HCEC 1CT (cell line): ENCODE measurements at regions not wholly inside any gene's neighbourhood (a gene's known extent, or its start where the extent isn't known, plus 50 kb on each side); places are given as distances from the start of the nearest gene placed in this dataset.

Experiments used
- DNase-seq: peaks from one replicate; pipeline ENCODE4 v3.0.0-alpha.2; 2017

DNA sequence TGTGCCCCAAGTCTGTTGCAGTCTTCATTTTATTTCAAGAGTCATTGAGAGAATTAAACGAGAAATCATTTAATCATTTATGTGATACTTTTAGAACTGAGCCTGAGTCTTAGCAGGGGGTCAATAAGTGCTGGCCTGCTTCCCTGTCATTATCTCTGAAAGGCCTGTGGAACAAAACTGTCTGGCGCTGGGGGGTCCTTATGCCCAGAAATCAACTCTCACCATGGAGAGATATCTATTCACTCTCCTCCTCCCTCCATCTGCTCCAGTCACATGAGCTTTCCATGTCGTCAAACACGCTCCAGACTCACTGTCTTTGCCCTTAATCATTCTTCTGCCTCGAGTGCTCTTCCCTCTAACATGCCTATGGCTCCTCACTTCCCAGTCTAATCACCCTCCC, 136.8 kb downstream of the ESM1 start:
- no peak for DNase-seq

DNA sequence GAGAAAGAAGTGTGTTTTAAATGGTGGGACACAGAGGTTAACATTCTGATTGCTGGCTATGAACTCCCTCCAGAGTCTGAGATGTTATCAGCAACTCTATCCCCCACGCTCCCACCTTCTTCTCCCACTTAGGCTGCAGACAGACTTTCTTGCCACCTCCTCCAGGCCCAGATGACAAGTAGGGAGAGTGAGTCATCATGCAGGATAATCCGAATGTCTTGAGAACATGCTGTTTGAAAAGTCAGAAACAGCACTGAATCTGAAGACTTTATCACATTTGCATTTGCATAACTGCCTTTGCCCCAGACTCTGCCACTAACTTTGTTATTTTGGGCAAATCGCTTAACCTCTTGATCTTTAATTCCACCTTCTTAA, 139.8 kb downstream of the ESM1 start:
- DNase-seq = peak; percentile 72

DNA sequence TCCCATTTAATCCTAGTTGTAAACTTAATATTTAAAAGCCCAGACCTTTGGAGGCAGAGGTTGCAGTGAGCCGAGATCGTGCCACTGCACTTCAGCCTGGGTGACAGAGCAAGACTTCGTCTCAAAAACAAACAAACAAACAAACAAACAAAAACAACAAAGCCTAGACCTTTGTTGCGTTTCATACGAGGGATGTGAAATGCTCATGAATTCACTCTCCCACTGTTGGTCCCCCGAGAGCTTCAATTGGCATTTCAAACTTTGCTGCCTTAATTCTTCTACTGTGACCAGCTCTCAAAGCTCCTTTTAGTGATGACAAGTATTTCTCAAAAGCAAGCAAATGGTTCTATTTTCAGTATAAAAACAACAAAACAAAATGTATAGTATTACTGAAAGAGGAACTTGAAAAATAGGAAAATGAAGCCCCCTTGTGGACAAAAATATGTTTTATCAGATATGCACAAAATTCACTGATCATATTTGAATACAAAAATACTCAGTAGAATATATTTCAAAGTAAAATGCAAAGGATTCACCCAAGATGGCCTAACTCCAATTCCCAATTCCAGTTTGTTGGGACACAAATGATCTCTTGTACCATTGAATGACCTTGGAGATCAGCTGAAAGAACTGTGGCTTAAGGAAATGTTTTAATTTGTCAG, 140.4 kb downstream of the ESM1 start:
- peak; percentile 80 for DNase-seq

DNA sequence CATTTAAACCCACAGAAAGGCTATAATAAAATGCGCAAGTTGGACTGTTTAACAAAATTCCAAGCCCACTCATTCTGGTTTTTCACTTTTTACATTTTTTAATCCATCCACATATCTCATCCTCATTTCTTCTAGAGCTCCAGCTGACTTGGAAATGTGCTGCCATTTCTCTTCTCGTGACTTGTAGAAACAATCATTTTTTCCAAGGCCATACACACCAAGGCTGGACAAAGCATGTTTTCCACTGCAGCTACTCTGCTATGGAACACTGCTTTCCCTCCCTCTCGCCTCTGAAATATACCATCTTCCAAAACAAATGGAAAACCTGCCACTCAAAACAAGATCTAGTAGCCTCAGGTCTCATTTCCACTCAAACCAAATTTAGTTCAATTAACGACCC, 141.1 kb downstream of the ESM1 start:
- DNase-seq = no peak

DNA sequence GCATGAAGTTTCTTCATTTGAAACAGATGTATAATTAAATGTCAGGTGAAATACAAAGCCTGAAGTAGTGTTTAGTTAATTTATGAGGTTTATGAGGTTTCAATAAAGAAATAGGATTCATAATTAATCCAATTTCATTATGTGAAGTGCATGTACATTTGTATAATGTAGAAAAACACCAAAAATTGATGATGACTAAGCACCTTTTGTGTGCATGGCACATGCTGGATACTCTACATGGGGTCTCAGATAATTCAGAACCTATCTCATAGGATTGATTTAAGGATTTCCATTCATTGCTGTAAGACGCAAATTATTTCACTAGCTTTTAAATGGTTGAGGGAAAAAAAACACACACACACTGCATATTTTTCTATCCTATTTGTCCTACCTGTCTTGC, 143.9 kb downstream of the ESM1 start:
- DNase-seq = no peak

DNA sequence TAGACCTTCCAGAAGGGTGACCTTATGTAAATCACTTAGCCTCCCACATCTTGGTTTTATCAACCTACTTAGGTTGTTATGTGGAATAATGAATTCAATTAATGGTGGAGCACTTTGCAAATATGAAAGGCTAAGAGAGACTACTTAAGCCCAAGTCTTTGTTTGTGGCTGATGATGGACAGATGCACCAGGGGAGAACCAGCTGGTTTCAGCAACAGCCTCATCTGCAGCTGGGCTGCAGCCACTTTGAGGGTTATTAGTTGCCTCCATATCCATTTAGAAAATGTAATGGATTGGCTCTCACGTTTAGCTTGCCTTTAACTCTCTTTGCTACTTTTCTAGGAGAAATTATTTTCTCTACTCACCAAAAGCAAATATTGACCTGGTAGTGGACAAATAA, 146.6 kb downstream of the ESM1 start:
- DNase-seq = no peak

DNA sequence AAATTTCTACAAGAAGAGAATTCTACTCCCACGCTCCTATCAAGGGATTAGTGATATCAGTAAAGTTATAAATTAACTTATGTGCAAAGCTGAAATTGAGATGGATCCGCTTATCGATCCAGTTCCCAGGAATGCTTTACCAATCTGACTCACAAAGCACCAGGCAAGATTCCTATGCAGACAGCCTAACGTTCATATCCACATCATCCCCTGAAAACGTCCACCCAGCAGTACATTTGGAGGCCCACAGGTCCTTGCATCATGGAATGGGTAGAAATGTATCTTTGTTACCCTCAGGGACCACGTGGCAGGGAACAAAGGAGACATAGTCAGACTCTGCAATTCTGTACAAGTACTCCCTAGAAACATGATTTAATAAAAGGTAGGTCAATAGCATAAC, 147.4 kb downstream of the ESM1 start:
- peak; percentile 38 for DNase-seq

DNA sequence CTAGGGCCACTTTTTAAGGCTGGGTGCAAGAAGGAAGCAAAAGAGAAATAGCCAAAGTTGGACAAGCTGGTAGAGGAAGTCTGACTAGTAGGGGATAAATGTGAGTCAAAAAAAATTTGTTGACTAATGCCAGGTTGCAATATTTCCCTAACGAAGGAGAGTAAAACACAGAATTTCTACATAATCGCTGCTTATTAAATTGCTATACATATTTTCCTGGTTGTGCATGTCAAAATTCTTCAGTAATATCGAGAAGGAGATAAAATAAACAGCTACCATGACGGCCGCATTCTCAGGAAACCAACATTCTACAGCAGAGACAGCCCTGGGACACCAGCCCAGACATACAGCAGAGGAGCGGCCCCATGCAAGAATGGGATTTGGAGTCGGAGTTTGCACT, 148.3 kb downstream of the ESM1 start:
- peak; percentile 93 for DNase-seq

DNA sequence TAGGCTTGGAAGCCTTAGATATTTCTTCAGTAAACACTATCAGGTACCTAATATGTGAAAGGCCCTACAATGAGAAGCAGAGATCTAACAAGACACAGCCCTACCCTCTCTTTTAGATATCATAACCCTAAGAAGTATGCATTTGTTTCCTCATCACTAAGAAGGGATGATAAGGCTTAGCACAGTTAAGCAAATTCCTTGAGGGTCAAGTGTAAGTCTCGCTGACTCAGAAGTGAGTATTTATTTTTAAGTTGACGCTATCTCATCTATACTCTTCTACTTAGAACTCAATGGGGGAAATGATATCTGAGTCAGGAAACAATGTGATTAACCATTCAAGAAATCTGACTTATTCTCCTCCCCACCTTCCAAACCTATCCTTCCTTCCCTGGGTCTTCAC, 149.7 kb downstream of the ESM1 start:
- peak; percentile 95 for DNase-seq

DNA sequence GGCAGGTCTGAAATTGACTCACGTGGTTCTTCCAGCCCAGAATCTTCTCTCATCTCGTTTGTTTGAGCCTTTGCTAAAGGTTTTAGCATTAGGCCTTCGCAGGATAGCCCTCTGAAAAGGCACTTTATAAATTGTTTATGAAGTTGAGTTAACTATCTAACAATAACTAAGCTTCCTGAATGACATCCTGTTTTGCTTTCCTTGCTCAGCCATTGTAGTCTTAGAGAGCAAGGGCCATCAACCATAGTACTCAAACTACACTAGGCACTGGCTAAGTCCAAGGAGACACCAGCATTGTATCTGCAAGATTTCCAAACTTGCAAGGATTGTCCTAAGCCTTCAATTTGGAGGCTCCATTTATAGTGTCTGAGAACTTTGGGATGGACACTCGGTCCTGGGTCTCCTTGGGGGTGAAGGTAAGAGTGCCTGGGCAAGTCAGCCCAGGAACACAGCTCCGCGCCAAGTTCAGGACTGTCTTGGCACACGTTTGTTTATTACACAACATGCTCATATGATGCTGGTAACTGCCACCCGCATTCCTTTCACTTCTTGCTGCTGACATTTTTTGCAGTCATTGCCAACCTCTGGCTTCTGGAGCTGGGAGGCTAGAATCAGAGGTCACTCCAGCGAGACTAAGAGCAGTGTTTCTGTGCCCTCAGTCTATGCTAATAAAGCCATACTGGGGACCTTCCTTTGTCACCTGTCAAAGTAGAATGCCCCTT, 151.1 kb downstream of the ESM1 start:
- no peak for DNase-seq

DNA sequence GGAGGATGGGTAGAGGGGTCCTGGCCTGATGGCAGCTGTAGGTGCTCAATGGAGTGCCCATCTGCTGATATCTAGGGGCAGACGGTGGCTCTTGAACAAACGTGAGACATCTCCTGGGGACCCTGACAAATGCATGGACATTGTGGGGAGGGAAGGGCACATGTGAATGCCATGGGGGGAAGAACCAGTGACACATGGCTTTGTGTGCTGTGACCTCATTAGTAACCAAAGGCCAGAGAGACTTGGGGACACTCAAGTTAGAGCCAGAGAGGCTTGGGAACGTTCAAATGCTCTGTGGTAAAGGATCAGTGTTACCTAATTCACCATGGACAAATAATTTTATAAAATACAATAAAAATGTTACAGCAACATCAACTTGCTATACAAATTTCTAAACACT, 151.8 kb downstream of the ESM1 start:
- DNase-seq = no peak

DNA sequence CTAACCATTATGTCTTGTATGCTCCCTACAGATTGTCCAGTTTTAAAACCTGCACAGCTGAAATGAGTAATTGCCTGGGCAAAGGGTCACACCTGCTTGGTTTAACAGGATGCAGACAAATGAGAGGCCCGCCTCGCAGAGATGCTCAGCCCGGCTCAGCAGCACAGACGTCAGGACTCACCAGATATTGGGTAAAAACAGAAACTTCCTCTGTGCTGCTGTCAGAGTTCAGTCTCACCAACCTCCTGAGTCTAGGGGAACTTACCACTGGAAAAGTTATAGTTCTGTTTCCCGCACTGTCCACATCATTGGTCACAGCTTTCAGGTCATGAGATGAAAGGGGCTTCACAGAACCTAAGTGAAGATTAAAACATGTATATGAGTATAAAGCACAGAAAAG, 152.5 kb downstream of the ESM1 start:
- no peak for DNase-seq

DNA sequence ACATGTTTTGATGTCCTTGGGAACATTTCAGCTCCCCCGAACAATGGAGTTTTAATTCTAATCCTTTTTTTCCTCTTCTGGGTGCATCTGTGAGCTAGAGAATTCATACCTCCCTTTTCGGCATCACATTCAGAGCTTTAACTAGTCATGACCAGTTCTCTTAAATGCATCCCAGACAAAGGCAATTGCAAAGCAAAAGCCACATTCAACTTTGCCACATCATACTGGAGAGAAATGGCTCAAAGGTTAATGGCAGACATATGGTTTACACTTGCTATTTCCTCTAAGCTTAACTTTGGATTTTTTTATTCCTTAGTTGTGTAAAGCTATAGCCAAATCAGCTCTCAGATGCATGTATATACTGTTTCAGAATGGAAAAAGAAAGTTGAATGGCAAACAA, 153.3 kb downstream of the ESM1 start:
- DNase-seq = peak; percentile 46

DNA sequence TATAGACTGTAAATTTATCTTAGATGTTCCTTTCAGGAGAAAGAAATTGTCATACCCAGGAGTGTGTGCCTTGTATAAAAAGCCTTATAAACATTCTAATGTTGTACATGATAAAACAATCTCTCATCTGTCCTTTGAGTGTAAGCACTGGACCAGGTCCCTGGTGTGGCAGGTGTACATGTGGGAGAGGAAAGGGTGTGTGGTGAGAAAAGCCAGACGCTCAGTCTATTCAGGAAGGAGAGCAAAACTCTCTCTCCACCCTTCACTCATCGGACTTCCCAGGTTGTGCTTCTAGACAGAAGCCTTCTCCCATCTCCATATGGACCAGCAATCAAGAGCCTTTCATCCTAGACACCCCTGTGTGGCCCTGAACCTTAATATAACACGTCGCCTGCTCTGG, 154.2 kb downstream of the ESM1 start:
- DNase-seq = no peak

DNA sequence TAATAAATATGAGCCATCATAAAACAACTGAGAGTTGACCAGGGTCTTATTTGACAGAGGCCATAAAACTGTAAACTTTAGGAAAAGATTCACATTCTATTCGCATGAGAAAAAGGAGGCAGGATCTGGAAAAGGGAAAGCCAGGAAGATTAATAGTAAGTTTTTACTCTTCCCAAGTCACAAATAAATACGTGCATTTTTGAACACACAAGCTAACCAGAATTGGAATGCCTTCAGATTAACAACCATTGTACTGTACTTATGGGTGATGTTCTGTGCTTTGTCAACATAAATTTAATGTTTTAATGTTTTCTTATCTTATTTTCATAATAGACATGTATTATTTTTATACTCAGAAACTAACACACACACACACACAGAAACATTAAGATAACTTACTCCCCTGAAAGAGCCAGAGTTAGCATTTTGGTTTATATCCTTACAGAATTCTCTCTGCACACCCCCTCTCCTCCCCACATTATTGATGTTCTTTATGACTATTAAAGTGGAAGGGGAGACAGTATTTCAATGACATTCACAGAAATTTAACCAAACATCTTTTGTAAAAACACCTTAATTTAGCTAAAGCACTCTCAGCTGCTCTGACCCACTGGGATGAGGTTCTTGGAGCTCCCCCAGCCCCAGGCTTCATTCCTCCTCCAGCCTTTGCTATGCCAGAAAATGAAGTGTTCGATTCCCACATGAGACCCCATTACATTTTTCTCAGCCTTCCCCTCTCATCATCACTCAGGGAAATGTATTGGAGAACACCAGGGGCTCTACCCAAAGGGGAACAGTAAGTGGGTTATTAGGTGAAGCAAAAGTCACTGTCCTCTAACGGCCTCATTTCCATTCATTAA, 155.5 kb downstream of the ESM1 start:
- DNase-seq = no peak

DNA sequence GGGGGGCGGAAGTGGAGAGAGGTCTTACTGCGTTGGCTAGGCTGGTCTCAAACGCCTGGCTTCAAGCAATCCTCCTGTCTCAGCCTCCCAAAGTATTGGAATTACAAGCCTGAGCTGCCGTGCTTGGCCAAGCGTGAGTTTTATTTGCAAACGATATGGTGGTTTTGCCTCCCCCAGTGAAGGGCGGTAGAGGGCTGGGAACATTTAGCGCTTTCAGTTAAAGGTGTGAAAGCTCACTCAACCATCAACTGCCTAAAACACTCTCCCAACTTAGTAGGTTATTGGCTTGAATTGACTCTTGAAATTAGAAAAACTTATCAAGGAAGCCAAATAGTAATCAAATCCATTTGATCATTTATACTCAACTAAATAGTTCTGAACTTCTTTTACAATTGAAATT, 156.3 kb downstream of the ESM1 start:
- no peak for DNase-seq

DNA sequence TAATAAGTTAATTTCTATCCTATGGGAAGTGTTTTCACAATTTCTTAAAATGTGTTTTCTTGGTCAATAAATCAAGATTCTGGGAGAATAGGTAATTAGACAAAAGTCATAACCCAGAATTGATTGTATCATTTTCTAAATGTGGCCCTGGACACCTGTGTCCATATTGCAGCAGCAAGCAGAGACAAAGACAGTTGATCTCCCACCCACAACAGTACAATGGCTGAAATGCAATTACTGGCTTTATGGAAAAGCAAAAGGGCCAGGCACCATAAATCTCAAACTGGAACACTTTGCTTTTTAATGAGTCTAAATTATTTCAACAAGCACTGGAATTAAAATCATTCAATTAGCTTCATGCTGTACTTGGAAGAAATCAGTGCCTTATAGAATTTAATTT, 157.2 kb downstream of the ESM1 start:
- DNase-seq = no peak

DNA sequence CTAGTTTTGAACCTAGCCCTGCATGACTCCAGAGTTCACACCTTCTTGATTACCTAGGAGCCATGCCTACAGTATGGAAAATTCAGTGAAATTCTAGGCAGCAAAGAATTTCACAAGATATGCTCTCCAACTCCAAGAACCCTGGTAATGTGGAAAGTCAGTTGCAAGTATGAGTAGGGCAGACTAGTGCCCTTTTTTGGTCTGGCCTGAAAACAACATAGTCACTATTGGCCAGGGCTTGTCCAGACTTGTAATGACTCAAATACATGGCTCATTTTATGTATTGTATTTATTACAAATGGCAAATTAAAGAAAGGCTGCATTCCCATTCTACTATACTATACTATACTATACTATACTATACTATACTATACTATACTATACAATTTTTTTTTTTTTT, 160.4 kb downstream of the ESM1 start:
- peak; percentile 76 for DNase-seq

DNA sequence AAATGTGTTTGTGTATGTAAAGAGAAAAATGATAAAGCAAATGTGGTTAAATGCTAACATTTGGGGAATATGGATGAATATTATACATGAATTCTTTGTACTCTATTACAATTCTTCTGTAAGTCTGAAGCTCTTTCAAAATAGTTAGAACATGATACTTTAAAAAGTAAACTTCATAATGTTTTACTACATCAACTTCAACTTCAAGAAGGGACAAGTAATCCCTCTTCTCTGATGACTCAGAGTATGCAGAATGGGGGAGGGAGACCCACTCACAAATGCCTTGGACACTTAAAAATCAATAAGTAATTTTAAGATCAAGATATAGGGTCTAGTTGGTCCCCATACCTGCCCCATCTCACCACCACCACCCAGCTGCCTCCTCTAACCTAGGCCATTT, 162.4 kb downstream of the ESM1 start:
- DNase-seq = peak; percentile 48

DNA sequence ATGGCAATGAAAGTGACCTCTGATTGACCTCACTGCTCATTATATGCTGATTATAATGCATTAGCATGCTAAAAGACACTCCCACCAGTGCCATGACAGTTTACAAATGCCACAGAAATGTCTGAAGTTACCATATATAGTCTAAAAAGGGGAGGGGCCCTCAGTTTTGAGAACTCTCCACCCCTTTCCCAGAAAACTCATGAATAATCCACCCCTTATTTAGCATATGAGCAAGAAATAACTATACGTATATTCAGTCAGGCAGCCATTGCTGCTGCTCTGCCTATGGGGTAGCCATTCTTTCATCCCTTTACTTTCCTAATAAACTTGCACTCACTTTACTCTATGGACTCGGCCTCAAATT, 163.1 kb downstream of the ESM1 start:
- DNase-seq = no peak

DNA sequence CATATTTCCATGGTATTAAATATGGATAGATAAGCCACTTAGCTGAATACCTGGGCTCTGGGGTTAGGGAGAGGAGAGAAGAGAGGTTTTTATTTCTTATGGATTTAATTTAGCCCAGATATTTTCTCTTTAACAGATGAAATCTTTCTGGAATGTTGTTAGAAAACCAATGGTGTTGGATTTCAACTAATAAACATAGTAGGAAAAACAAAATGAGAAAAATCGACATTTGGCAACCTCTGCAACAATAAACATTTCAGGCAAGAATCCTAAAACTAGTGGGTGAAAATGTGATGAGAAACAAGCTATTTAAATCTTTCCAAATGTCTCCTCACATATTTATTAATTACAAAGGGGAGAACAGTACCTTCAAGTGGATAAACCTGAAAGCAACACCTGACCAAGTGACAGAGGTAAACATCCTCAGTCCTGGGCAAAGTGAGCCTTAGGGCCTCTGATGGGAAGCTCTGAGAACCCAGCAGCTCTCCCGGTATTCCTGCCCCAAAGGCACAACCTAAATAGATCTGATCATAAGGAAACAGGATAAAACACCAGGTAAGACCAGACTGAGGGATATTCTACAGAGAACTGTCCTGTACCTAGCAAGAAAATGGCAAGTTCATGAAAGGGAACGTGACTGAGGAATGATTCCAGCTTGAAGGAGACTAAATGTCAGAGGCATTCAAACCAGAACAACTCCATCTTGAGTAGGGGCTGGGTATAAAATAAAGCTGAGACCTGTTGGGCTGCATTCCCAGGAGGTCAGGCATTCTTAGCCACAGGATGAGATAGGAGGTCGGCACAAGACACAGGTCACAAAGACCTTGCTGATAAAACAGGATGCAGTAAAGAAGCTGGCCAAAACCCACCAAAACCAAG, 163.7 kb downstream of the ESM1 start:
- DNase-seq = no peak

DNA sequence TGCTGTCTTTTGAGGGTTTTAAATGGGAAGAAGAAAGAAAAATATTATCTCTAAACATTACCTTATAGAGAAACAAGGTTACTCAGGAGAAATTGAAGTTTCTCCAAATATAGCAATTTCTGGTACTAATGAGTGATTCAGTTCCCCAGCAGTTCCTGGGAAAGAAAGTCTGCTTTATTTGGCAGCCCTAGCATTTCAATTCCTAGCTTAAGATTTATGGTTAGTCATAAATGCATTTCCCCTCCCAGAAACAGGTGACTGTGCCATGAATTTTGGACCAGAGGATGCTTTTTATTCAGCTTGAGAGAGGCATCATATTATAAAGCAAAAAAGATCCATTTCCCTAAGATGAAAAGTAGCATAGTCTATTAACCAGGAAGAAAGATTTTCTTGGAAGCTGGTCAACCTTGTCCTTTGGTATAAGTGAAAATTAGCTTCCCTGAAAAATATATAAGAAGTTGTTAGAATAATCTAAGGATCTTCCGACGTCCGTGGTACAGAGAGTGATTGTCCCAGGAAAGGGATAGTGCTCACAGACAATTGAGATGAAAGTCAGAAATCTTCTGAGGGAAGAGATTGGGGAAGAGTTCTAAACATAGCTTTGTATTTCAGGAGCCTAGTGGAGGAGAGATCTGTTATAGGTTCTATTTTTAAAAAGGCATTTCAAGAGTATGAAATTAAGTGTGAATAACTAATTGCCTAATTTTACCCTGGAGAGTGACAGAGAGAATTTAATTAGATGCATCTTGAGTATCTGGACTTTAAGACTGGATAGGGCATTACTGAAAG, 164.9 kb downstream of the ESM1 start:
- peak; percentile 70 for DNase-seq
